WTC11 (cell line): ENCODE measurements at regions not wholly inside any gene's neighbourhood (a gene's known extent, or its start where the extent isn't known, plus 50 kb on each side); places are given as distances from the start of the nearest gene placed in this dataset.

Experiments
- ATAC-seq: fragments of 200-7000 bp; cut with Tn5 transposase; 2 replicates; pipeline ENCODE4 v1.10.0; 2021; ENCODE audit warnings: mild to moderate bottlenecking, moderate library complexity
- CTCF ChIA-PET: fragments of 300-600 bp; sonication (Branson Sonifier 250); formaldehyde crosslinking; loops from one replicate; lab custom pipeline; 2021; ENCODE audit warnings: antibody characterized with exemption; lab: Charles Lee
- POLR2A ChIA-PET: fragments of 350-600 bp; sonication (Branson Sonifier 250); formaldehyde crosslinking; loops from one replicate; lab custom pipeline; 2021; ENCODE audit warnings: antibody characterized with exemption; lab: Charles Lee
- DNase-seq: peaks from one replicate; pipeline ENCODE4 v3.0.0; 2021; ENCODE audit warnings: low spot score
- H3K27ac Mint-ChIP-seq: 2 replicates; pipeline ENCODE4 v1.8.0; 2021; ENCODE audit warnings: mixed read lengths
- H3K27me3 Mint-ChIP-seq: 2 replicates; pipeline ENCODE4 v1.8.0; 2021; ENCODE audit warnings: low read depth, mild to moderate bottlenecking, moderate library complexity, mixed read lengths
- H3K36me3 Mint-ChIP-seq: 2 replicates; pipeline ENCODE4 v1.8.0; 2021; ENCODE audit warnings: mixed read lengths
- H3K4me1 Mint-ChIP-seq: 2 replicates; pipeline ENCODE4 v1.8.0; 2022; ENCODE audit warnings: mixed read lengths
- H3K4me3 Mint-ChIP-seq: 2 replicates; pipeline ENCODE4 v1.8.0; 2021; ENCODE audit warnings: mild to moderate bottlenecking, moderate library complexity, mixed read lengths
- H3K9me3 Mint-ChIP-seq: 2 replicates; pipeline ENCODE4 v1.8.0; 2021; ENCODE audit warnings: mixed read lengths
- ATF6 ChIP-seq: sonication (generic); formaldehyde crosslinking; IDR thresholded peaks from 2 replicates; pipeline ENCODE4 v1.8.1; 2023; ENCODE audit warnings: mild to moderate bottlenecking, missing genetic modification reagents
- CBFB ChIP-seq: sonication (generic); formaldehyde crosslinking; IDR thresholded peaks from 2 replicates; pipeline ENCODE4 v1.8.1; 2022; ENCODE audit warnings: mild to moderate bottlenecking, low read depth, missing genetic modification reagents
- CREM ChIP-seq: sonication (generic); formaldehyde crosslinking; IDR thresholded peaks from 2 replicates; pipeline ENCODE4 v1.8.1; 2022; ENCODE audit warnings: mild to moderate bottlenecking, missing genetic modification reagents, moderate library complexity
- CTCF ChIP-seq: fragments of 200-600 bp; IDR thresholded peaks from 2 replicates; pipeline ENCODE4 v1.8.0; 2022; ENCODE audit warnings: antibody characterized with exemption
- ESRRA ChIP-seq: sonication (generic); formaldehyde crosslinking; IDR thresholded peaks from 2 replicates; pipeline ENCODE4 v1.8.1; 2022; ENCODE audit warnings: mild to moderate bottlenecking, missing genetic modification reagents, borderline replicate concordance
- ETV6 ChIP-seq: sonication (generic); formaldehyde crosslinking; IDR thresholded peaks from 2 replicates; pipeline ENCODE4 v1.8.1; 2022; ENCODE audit warnings: mild to moderate bottlenecking, missing genetic modification reagents
- FOXK1 ChIP-seq: sonication (generic); formaldehyde crosslinking; IDR thresholded peaks from 2 replicates; pipeline ENCODE4 v1.8.0; 2022; ENCODE audit warnings: mild to moderate bottlenecking, moderate library complexity, missing genetic modification reagents
- GABPB1 ChIP-seq: sonication (generic); formaldehyde crosslinking; IDR thresholded peaks from 2 replicates; pipeline ENCODE4 v1.8.1; 2023; ENCODE audit warnings: mild to moderate bottlenecking, missing genetic modification reagents
- MXD4 ChIP-seq: fragments of 250-450 bp; sonication (Bioruptor Pico); IDR thresholded peaks from 2 replicates; pipeline ENCODE4 v1.8.0; 2021; ENCODE audit warnings: mild to moderate bottlenecking, moderate library complexity, borderline replicate concordance
- NFATC4 ChIP-seq: fragments of 250-450 bp; sonication (Bioruptor Pico); IDR thresholded peaks from 2 replicates; pipeline ENCODE4 v1.9.0; 2021; ENCODE audit warnings: mild to moderate bottlenecking
- NFE2L1 ChIP-seq: sonication (generic); formaldehyde crosslinking; IDR thresholded peaks from 2 replicates; pipeline ENCODE4 v1.8.1; 2023; ENCODE audit warnings: missing genetic modification reagents
- PRRX2 ChIP-seq: fragments of 250-450 bp; sonication (Bioruptor Pico); IDR thresholded peaks from 2 replicates; pipeline ENCODE4 v1.8.0; 2021; ENCODE audit warnings: mild to moderate bottlenecking
- SOX15 ChIP-seq: fragments of 250-450 bp; sonication (Bioruptor Pico); IDR thresholded peaks from 2 replicates; pipeline ENCODE4 v1.9.0; 2021; ENCODE audit warnings: mild to moderate bottlenecking
- TEAD1 ChIP-seq: sonication (generic); formaldehyde crosslinking; IDR thresholded peaks from 2 replicates; pipeline ENCODE4 v1.8.0; 2022; ENCODE audit warnings: mild to moderate bottlenecking, missing genetic modification reagents
- TEAD4 ChIP-seq: sonication (generic); formaldehyde crosslinking; IDR thresholded peaks from 2 replicates; pipeline ENCODE4 v1.8.0; 2022; ENCODE audit warnings: mild to moderate bottlenecking, missing genetic modification reagents
- ZMAT4 ChIP-seq: fragments of 250-450 bp; sonication (Bioruptor Pico); IDR thresholded peaks from 2 replicates; pipeline ENCODE4 v1.9.0; 2021; ENCODE audit warnings: mild to moderate bottlenecking
- ZNF232 ChIP-seq: sonication (generic); formaldehyde crosslinking; IDR thresholded peaks from 2 replicates; pipeline ENCODE4 v1.8.0; 2022; ENCODE audit warnings: mild to moderate bottlenecking, missing genetic modification reagents
- ZNF512 ChIP-seq: sonication (generic); formaldehyde crosslinking; IDR thresholded peaks from 2 replicates; pipeline ENCODE4 v1.8.1; 2022; ENCODE audit warnings: missing genetic modification reagents, borderline replicate concordance
- TF ChIP-seq, protein P1 (sequence below): sonication (generic); formaldehyde crosslinking; IDR thresholded peaks from 2 replicates; pipeline ENCODE4 v1.8.0; 2022; ENCODE audit warnings: missing genetic modification reagents
- TF ChIP-seq, protein P2 (sequence below): sonication (generic); formaldehyde crosslinking; IDR thresholded peaks from 2 replicates; pipeline ENCODE4 v1.8.0; 2023; ENCODE audit warnings: missing genetic modification reagents, mild to moderate bottlenecking, borderline replicate concordance

GRCh38 chr21:19712441-19712840, 1285.8 kb upstream of the NCAM2 start:
- CTCF ChIA-PET = no interaction called here
- Mint-ChIP-seq H3K4me1 (no peaks in the 10 kb centered on the region), H3K27me3 (no peaks in the 10 kb centered on the region), H3K4me3 (no peak overlapping the region), H3K9me3 (peaks cover 14% of the 10 kb centered on the region), H3K36me3 (peaks cover 8% of the 10 kb centered on the region; the same call in 1 of the 2 replicates), H3K27ac (no peak overlapping the region)
- ATAC-seq = no peak
- POLR2A ChIA-PET = no interaction called here
- TF ChIP-seq ESRRA (CRISPR knock-in tag) = no peak
- no peak for TF ChIP-seq ATF6 (CRISPR knock-in tag)
- TF ChIP-seq TEAD4 (CRISPR knock-in tag) = no peak
- TF ChIP-seq CTCF = no peak
- TF ChIP-seq TEAD1 (CRISPR knock-in tag) = no peak
- TF ChIP-seq CBFB (CRISPR knock-in tag) = no peak
- TF ChIP-seq ZMAT4 = no peak
- TF ChIP-seq NFE2L1 = no peak
- no peak for TF ChIP-seq GABPB1
- TF ChIP-seq PRRX2 (CRISPR knock-in tag) = no peak
- no peak for TF ChIP-seq CREM (CRISPR knock-in tag)
- TF ChIP-seq, protein P1, sequence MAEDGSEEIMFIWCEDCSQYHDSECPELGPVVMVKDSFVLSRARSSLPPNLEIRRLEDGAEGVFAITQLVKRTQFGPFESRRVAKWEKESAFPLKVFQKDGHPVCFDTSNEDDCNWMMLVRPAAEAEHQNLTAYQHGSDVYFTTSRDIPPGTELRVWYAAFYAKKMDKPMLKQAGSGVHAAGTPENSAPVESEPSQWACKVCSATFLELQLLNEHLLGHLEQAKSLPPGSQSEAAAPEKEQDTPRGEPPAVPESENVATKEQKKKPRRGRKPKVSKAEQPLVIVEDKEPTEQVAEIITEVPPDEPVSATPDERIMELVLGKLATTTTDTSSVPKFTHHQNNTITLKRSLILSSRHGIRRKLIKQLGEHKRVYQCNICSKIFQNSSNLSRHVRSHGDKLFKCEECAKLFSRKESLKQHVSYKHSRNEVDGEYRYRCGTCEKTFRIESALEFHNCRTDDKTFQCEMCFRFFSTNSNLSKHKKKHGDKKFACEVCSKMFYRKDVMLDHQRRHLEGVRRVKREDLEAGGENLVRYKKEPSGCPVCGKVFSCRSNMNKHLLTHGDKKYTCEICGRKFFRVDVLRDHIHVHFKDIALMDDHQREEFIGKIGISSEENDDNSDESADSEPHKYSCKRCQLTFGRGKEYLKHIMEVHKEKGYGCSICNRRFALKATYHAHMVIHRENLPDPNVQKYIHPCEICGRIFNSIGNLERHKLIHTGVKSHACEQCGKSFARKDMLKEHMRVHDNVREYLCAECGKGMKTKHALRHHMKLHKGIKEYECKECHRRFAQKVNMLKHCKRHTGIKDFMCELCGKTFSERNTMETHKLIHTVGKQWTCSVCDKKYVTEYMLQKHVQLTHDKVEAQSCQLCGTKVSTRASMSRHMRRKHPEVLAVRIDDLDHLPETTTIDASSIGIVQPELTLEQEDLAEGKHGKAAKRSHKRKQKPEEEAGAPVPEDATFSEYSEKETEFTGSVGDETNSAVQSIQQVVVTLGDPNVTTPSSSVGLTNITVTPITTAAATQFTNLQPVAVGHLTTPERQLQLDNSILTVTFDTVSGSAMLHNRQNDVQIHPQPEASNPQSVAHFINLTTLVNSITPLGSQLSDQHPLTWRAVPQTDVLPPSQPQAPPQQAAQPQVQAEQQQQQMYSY (CRISPR knock-in tag) = no peak
- no peak for TF ChIP-seq ETV6 (CRISPR knock-in tag)
- no peak for TF ChIP-seq MXD4 (CRISPR knock-in tag)
- TF ChIP-seq FOXK1 (CRISPR knock-in tag) = no peak
- no peak for TF ChIP-seq NFATC4 (CRISPR knock-in tag)
- TF ChIP-seq, protein P2, sequence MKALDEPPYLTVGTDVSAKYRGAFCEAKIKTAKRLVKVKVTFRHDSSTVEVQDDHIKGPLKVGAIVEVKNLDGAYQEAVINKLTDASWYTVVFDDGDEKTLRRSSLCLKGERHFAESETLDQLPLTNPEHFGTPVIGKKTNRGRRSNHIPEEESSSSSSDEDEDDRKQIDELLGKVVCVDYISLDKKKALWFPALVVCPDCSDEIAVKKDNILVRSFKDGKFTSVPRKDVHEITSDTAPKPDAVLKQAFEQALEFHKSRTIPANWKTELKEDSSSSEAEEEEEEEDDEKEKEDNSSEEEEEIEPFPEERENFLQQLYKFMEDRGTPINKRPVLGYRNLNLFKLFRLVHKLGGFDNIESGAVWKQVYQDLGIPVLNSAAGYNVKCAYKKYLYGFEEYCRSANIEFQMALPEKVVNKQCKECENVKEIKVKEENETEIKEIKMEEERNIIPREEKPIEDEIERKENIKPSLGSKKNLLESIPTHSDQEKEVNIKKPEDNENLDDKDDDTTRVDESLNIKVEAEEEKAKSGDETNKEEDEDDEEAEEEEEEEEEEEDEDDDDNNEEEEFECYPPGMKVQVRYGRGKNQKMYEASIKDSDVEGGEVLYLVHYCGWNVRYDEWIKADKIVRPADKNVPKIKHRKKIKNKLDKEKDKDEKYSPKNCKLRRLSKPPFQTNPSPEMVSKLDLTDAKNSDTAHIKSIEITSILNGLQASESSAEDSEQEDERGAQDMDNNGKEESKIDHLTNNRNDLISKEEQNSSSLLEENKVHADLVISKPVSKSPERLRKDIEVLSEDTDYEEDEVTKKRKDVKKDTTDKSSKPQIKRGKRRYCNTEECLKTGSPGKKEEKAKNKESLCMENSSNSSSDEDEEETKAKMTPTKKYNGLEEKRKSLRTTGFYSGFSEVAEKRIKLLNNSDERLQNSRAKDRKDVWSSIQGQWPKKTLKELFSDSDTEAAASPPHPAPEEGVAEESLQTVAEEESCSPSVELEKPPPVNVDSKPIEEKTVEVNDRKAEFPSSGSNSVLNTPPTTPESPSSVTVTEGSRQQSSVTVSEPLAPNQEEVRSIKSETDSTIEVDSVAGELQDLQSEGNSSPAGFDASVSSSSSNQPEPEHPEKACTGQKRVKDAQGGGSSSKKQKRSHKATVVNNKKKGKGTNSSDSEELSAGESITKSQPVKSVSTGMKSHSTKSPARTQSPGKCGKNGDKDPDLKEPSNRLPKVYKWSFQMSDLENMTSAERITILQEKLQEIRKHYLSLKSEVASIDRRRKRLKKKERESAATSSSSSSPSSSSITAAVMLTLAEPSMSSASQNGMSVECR (CRISPR knock-in tag) = no peak
- no peak for TF ChIP-seq ZNF232 (CRISPR knock-in tag)
- TF ChIP-seq ZNF512 = no peak
- TF ChIP-seq SOX15 (CRISPR knock-in tag) = no peak
- DNase-seq = no peak
